HepG2 (cell line): ENCODE measurements at regions not wholly inside any gene's neighbourhood (a gene's known extent, or its start where the extent isn't known, plus 50 kb on each side); places are given as distances from the start of the nearest gene placed in this dataset.

ENCODE experiments used
- ATAC-seq: fragments of 200-7000 bp; cut with Tn5 transposase; 3 replicates; pipeline ENCODE4 v1.9.1; 2020; ENCODE audit warnings: mild to moderate bottlenecking, moderate library complexity
- BruUV-seq: library from RNA; stranded (reverse); fragments of 400-500 nt; replicated peaks from 2 replicates; lab custom pipeline; 2021; lab: Mats Ljungman, UMichigan
- CTCF ChIA-PET: fragments of 300-600 bp; formaldehyde crosslinking; extraction: SDS; loops from one replicate; lab custom pipeline; 2021; ENCODE audit warnings: low total read pairs, inconsistent platforms, low intra/inter-chr PET ratio; lab: Yijun Ruan, JAX
- POLR2A ChIA-PET: fragments of 350-600 bp; sonication (Branson Sonifier 250); formaldehyde crosslinking; loops from one replicate; lab custom pipeline; 2020; ENCODE audit warnings: antibody characterized with exemption, inconsistent platforms; lab: Yijun Ruan, JAX
- DNase-seq: peaks from one replicate; pipeline ENCODE4 v3.0.0-alpha.2; 2015; ENCODE audit warnings: low spot score
- FAIRE-seq: peaks from 3 replicates; lab custom pipeline; 2011; peaks lifted over from hg19 to GRCh38; lab: Jason Lieb, UNC
- H2AFZ ChIP-seq: one replicate; pipeline ENCODE4 v1.6.1; 2011; ENCODE audit warnings: low read length, inconsistent platforms
- H3K27ac ChIP-seq: fragments of 300-600 bp; 3 replicates; pipeline ENCODE4 v1.8.0; 2011; ENCODE audit warnings: mixed run types, mild to moderate bottlenecking, mixed read lengths, low read length, inconsistent platforms; ENCODE audit not compliant: insufficient read depth; ENCODE audit errors: extremely low read length
- H3K27me3 ChIP-seq, 2 experiments: fragments of 200-600 bp in 1 of 2; 2 replicates in 1 of 2; 3 replicates in 1 of 2; pipeline versions ENCODE4 v1.6.0 to v1.8.0; 2011; ENCODE audit warnings: low read length in 2 of 2, mild to moderate bottlenecking in 2 of 2, moderate library complexity in 2 of 2, inconsistent platforms in 1 of 2; ENCODE audit not compliant: insufficient read depth in 2 of 2, control insufficient read depth in 1 of 2
- H3K36me3 ChIP-seq, 2 experiments: fragments of 200-600 bp in 1 of 2; replicated peaks in 1 of 2; 2 replicates in 1 of 2; 3 replicates in 1 of 2; pipeline versions ENCODE4 v1.5.1 to v1.8.0; 2011; ENCODE audit warnings: low read length in 2 of 2, inconsistent platforms in 1 of 2; ENCODE audit not compliant: insufficient read depth in 2 of 2, control insufficient read depth in 1 of 2
- H3K4me1 ChIP-seq: 2 replicates; pipeline ENCODE4 v1.5.1; 2012; ENCODE audit warnings: low read length, inconsistent platforms; ENCODE audit not compliant: insufficient read depth
- H3K4me2 ChIP-seq: 2 replicates; pipeline ENCODE4 v1.6.0; 2011; ENCODE audit warnings: low read depth, low read length, inconsistent platforms
- H3K4me3 ChIP-seq, 3 experiments: fragments of 200-600 bp in 1 of 3; sonication (generic), shearing (Covaris generic) in 1 of 3; replicated peaks in 1 of 3; 2 replicates each; pipeline ENCODE4 v1.5.1; 2011 to 2016; ENCODE audit warnings: low read length in 3 of 3, inconsistent platforms in 2 of 3, low read depth in 2 of 3, mild to moderate bottlenecking in 2 of 3, control low read depth in 1 of 3, mixed read lengths in 1 of 3; ENCODE audit not compliant: insufficient read depth in 1 of 3
- H3K79me2 ChIP-seq: one replicate; pipeline ENCODE4 v1.6.1; 2011; ENCODE audit warnings: low read length, inconsistent platforms; ENCODE audit not compliant: insufficient read depth
- H3K9ac ChIP-seq: 2 replicates; pipeline ENCODE4 v1.6.0; 2011; ENCODE audit warnings: mild to moderate bottlenecking, low read depth, low read length, inconsistent platforms; ENCODE audit not compliant: insufficient read depth
- H3K9me3 ChIP-seq: 2 replicates; pipeline ENCODE4 v1.5.1; 2012; ENCODE audit warnings: mild to moderate bottlenecking, low read length
- H4K20me1 ChIP-seq: 2 replicates; pipeline ENCODE4 v1.6.0; 2011; ENCODE audit warnings: inconsistent platforms, mild to moderate bottlenecking, low read length, moderate library complexity; ENCODE audit not compliant: insufficient read depth
- FOXP1 ChIP-seq, 2 experiments: fragments of 450-650 bp in 1 of 2; IDR thresholded peaks; 2 replicates each; pipeline ENCODE4 v1.6.1; 2017 to 2018; ENCODE audit warnings: antibody characterized with exemption in 1 of 2
- MLXIP ChIP-seq: sonication (generic); formaldehyde crosslinking; IDR thresholded peaks from 2 replicates; pipeline ENCODE4 v1.9.0; 2021; ENCODE audit warnings: missing genetic modification reagents, borderline replicate concordance
- PRPF4 ChIP-seq: fragments of 200-400 bp; formaldehyde crosslinking; IDR thresholded peaks from 2 replicates; pipeline ENCODE4 v1.6.1; 2016; ENCODE audit warnings: low read length, low read depth; ENCODE audit not compliant: poor library complexity, severe bottlenecking
- REXO4 ChIP-seq: sonication (generic); formaldehyde crosslinking; IDR thresholded peaks from 2 replicates; pipeline ENCODE4 v1.8.0; 2022; ENCODE audit warnings: missing genetic modification reagents, mild to moderate bottlenecking, borderline replicate concordance
- TARDBP ChIP-seq: sonication (generic); formaldehyde crosslinking; IDR thresholded peaks from 2 replicates; pipeline ENCODE4 v1.8.0; 2022; ENCODE audit warnings: mild to moderate bottlenecking, missing genetic modification reagents
- ZBTB38 ChIP-seq: sonication (generic); formaldehyde crosslinking; IDR thresholded peaks from 2 replicates; pipeline ENCODE4 v1.5.1; 2020; ENCODE audit warnings: mild to moderate bottlenecking, missing genetic modification reagents
- ZNF292 ChIP-seq: sonication (generic); formaldehyde crosslinking; IDR thresholded peaks from 2 replicates; pipeline ENCODE4 v1.8.1; 2022; ENCODE audit warnings: mild to moderate bottlenecking, low read depth, missing genetic modification reagents, borderline replicate concordance
- ZNF468 ChIP-seq: sonication (generic); formaldehyde crosslinking; IDR thresholded peaks from 2 replicates; pipeline ENCODE4 v1.8.0; 2022; ENCODE audit warnings: mild to moderate bottlenecking, moderate library complexity, missing genetic modification reagents
- WGBS: methylation state at CpG from one replicate; pipeline ENCODE4 v1.1.6; 2017; ENCODE audit warnings: low lambda C conversion rate; 5-methylcytosine and 5-hydroxymethylcytosine counted together
- in situ Hi-C: cut with HindIII; loops from 2 replicates; pipeline ENCODE4 v1.10.0; 2017; ENCODE audit warnings: low pct_unique_long_range_greater_than_20kb; ENCODE audit not compliant: extremely low pct_ligation_motif_present
- intact Hi-C: fragments of 100-400 bp; cut with micrococcal nuclease; formaldehyde crosslinking; loops from one replicate; pipeline ENCODE4 v1.10.0; 2022; ENCODE audit not compliant: unreplicated experiment

DNA sequence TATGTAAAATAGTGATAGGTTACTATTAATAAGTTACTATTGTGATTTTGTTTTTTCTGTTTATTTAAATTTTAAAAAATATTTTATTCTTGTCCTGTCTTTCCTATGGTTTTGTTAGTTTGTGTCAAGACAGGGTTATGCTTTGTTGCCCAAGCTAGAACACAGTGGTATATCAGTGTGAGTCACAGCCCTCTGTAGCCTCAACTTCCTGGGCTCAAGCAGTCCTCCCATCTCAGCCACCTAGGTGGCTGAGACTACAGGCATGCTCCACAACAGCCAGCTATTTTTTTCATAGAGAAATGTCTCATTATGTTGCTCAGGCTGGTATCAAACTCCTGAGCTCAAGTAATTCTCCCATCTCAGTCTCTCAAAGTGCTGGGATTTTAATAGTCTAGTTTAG is 99.5 kb downstream of the ZNF675 start:
- no peaks in the 10 kb centered on the region for H3K79me2 ChIP-seq
- no peak for TF ChIP-seq ZNF468 (CRISPR knock-in tag)
- no peak for TF ChIP-seq REXO4 (CRISPR knock-in tag)
- no TSS peak for BruUV-seq
- no peak overlapping the region for H3K27ac ChIP-seq
- no peaks in the 10 kb centered on the region for H4K20me1 ChIP-seq
- no peak for FAIRE-seq
- H3K9me3 ChIP-seq, result peaks cover 71% of the 10 kb centered on the region
- no peak overlapping the region for H2AFZ ChIP-seq
- no peak overlapping the region for H3K9ac ChIP-seq
- ChIA-PET POLR2A (no interaction called here), CTCF (no interaction called here)
- no peak overlapping the region for H3K4me3 ChIP-seq
- H3K4me2 ChIP-seq, result no peak overlapping the region
- ATAC-seq, result no peak
- no peak for DNase-seq
- H3K27me3 ChIP-seq, result no peaks in the 10 kb centered on the region
- intact Hi-C loops, result no loop called here
- no peaks in the 10 kb centered on the region for H3K4me1 ChIP-seq
- in situ Hi-C loops, result no loop called here
- no peaks in the 10 kb centered on the region for H3K36me3 ChIP-seq

- 11% methylated on average over 6 of the region's 6 CpGs for WGBS
- Histone ChIP-seq H3K4me1 (no peaks in the 10 kb centered on the region), H3K27me3 (no peaks in the 10 kb centered on the region), H3K9ac (no peak overlapping the region), H3K27ac (no peak overlapping the region), H3K79me2 (no peaks in the 10 kb centered on the region), H2AFZ (no peak overlapping the region), H3K9me3 (peaks cover 76% of the 10 kb centered on the region), H3K4me2 (no peak overlapping the region), H4K20me1 (no peaks in the 10 kb centered on the region), H3K36me3 (no peaks in the 10 kb centered on the region), H3K4me3 (no peak overlapping the region)
- DNase-seq (no peak), ATAC-seq (no peak), FAIRE-seq (no peak)
- intact Hi-C loops, result no loop called here
- ChIA-PET CTCF (no interaction called here), POLR2A (no interaction called here)
- BruUV-seq, result no TSS peak
- in situ Hi-C loops, result no loop called here
- no peak for TF ChIP-seq PRPF4
- TF ChIP-seq FOXP1 (IDR thresholded peaks at IDR 0.05), result no peak
- no peak for TF ChIP-seq FOXP1 (CRISPR knock-in tag; IDR thresholded peaks at IDR 0.05)
- no peak for TF ChIP-seq TARDBP (CRISPR knock-in tag)
- TF ChIP-seq ZBTB38 (CRISPR knock-in tag), result no peak
- no peak for TF ChIP-seq MLXIP (CRISPR knock-in tag)
- no peak for TF ChIP-seq ZNF292
Measured at GRCh38 chr19:23577501-23577900, 109.5 kb downstream of the ZNF675 start.
